SH-SY5Y (cell line): ENCODE measurements at regions not wholly inside any gene's neighbourhood (a gene's known extent, or its start where the extent isn't known, plus 50 kb on each side); places are given as distances from the start of the nearest gene placed in this dataset.

Source experiments
- GATA2 ChIP-seq: IDR thresholded peaks from 2 replicates; pipeline ENCODE4 v1.6.1; 2011; ENCODE audit warnings: mild to moderate bottlenecking, low read depth, low read length
- GATA3 ChIP-seq: IDR thresholded peaks from 2 replicates; pipeline ENCODE4 v1.6.1; 2011; ENCODE audit warnings: low read depth, mild to moderate bottlenecking, low read length, moderate library complexity

- TF ChIP-seq GATA2 (no peak), GATA3 (no peak)
Measured at GRCh38 chr3:102301155-102301880, 133.5 kb upstream of the ZPLD1 start.
